ENCODE measurements at regions not wholly inside any gene's neighbourhood (a gene's known extent, or its start where the extent isn't known, plus 50 kb on each side); places are given as distances from the start of the nearest gene placed in this dataset.

GRCh38 chr9:25412646-25413045 is 265.6 kb downstream of the TUSC1 start:
- POLR2A ChIA-PET = no interaction called here
- no peak for TF ChIP-seq SIN3A (IDR thresholded peaks at IDR 0.05; ENCODE audit: borderline replicate concordance, insufficient read depth, low read depth, low read length)
- no peak for TF ChIP-seq CTCF (IDR thresholded peaks at IDR 0.05)
- TF ChIP-seq, protein P1, sequence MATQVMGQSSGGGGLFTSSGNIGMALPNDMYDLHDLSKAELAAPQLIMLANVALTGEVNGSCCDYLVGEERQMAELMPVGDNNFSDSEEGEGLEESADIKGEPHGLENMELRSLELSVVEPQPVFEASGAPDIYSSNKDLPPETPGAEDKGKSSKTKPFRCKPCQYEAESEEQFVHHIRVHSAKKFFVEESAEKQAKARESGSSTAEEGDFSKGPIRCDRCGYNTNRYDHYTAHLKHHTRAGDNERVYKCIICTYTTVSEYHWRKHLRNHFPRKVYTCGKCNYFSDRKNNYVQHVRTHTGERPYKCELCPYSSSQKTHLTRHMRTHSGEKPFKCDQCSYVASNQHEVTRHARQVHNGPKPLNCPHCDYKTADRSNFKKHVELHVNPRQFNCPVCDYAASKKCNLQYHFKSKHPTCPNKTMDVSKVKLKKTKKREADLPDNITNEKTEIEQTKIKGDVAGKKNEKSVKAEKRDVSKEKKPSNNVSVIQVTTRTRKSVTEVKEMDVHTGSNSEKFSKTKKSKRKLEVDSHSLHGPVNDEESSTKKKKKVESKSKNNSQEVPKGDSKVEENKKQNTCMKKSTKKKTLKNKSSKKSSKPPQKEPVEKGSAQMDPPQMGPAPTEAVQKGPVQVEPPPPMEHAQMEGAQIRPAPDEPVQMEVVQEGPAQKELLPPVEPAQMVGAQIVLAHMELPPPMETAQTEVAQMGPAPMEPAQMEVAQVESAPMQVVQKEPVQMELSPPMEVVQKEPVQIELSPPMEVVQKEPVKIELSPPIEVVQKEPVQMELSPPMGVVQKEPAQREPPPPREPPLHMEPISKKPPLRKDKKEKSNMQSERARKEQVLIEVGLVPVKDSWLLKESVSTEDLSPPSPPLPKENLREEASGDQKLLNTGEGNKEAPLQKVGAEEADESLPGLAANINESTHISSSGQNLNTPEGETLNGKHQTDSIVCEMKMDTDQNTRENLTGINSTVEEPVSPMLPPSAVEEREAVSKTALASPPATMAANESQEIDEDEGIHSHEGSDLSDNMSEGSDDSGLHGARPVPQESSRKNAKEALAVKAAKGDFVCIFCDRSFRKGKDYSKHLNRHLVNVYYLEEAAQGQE (IDR thresholded peaks at IDR 0.05; ENCODE audit: insufficient read depth in 1 of 2, low read depth in 2 of 2, low read length in 1 of 2) = no peak
- no peak for TF ChIP-seq TCF7L2 (IDR thresholded peaks at IDR 0.05; ENCODE audit: low read depth, low read length)
- TF ChIP-seq POLR2AphosphoS5 (IDR thresholded peaks at IDR 0.05; ENCODE audit: low read depth, low read length) = no peak
- no peak overlapping the region for H3K4me3 ChIP-seq (ENCODE audit: low read depth in 2 of 2, low read length in 2 of 2)
- BruUV-seq (replicated peaks) = no TSS peak
- intact Hi-C loops (cut with micrococcal nuclease; ENCODE audit: unreplicated experiment) (no loop called here), in situ Hi-C loops (cut with HindIII; ENCODE audit: low pct_unique_long_range_greater_than_20kb, low sequenced_read_pairs) (no loop called here)
- no peaks in the 10 kb centered on the region for H3K9me3 ChIP-seq (ENCODE audit: control insufficient read depth, insufficient read depth, low read depth, low read length)
- no peak for DNase-seq (ENCODE audit: low read depth, low spot score)
- CTCF ChIA-PET = no interaction called here
- ATAC-seq = no peak
- no peaks in the 10 kb centered on the region for H3K36me3 ChIP-seq (ENCODE audit: control insufficient read depth, insufficient read depth, low read length)
- no peaks in the 10 kb centered on the region for H3K4me1 ChIP-seq (ENCODE audit: control insufficient read depth, insufficient read depth, low read length)
- no peaks in the 10 kb centered on the region for H3K27me3 ChIP-seq (ENCODE audit: control insufficient read depth, insufficient read depth, low read length)
- H3K27ac ChIP-seq (ENCODE audit: low read length) = no peak overlapping the region

DNA sequence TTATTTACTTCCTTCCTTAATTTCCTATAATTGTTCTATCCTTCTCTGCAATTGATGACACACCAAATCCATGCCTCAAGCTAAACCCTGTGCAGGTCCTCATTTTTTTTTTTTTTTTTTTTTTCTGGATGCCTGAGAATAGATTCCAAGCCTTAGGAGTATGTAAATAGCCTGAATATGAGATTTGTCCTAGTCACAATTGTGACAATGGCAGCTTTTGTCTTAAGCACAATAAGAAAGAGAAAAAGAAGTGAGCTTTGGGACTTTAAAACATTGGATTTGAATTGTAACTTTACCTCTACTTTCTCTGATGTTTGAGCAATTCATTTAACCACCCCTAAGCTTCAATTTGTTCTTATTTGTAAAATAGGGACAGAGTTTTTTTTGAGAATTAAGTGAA is 280.5 kb downstream of the TUSC1 start:
- H3K27me3 ChIP-seq (ENCODE audit: control insufficient read depth, insufficient read depth, low read length) = no peaks in the 10 kb centered on the region
- ATAC-seq (no peak), DNase-seq (ENCODE audit: low read depth, low spot score) (no peak)
- H3K4me1 ChIP-seq (ENCODE audit: control insufficient read depth, insufficient read depth, low read length) = no peaks in the 10 kb centered on the region
- no TSS peak for BruUV-seq (replicated peaks)
- H3K4me3 ChIP-seq (ENCODE audit: low read depth in 2 of 2, low read length in 2 of 2) = no peak overlapping the region
- H3K36me3 ChIP-seq (ENCODE audit: control insufficient read depth, insufficient read depth, low read length) = no peaks in the 10 kb centered on the region
- intact Hi-C loops (cut with micrococcal nuclease; ENCODE audit: unreplicated experiment) (no loop called here), in situ Hi-C loops (cut with HindIII; ENCODE audit: low pct_unique_long_range_greater_than_20kb, low sequenced_read_pairs) (no loop called here)
- TF ChIP-seq CTCF (IDR thresholded peaks at IDR 0.05) (no peak), POLR2AphosphoS5 (IDR thresholded peaks at IDR 0.05; ENCODE audit: low read depth, low read length) (no peak), TCF7L2 (IDR thresholded peaks at IDR 0.05; ENCODE audit: low read depth, low read length) (no peak), SIN3A (IDR thresholded peaks at IDR 0.05; ENCODE audit: borderline replicate concordance, insufficient read depth, low read depth, low read length) (no peak)
- TF ChIP-seq, protein P1 (IDR thresholded peaks at IDR 0.05; ENCODE audit: insufficient read depth in 1 of 2, low read depth in 2 of 2, low read length in 1 of 2) = no peak
- ChIA-PET CTCF (no interaction called here), POLR2A (no interaction called here)
- H3K9me3 ChIP-seq (ENCODE audit: control insufficient read depth, insufficient read depth, low read depth, low read length) = no peaks in the 10 kb centered on the region
- no peak overlapping the region for H3K27ac ChIP-seq (ENCODE audit: low read length)
